Lower leg skin (tissue), 4 donors: ENCODE measurements at regions not wholly inside any gene's neighbourhood (a gene's known extent, or its start where the extent isn't known, plus 50 kb on each side); places are given as distances from the start of the nearest gene placed in this dataset.

Source experiments
- DNase-seq, 2 donors: peaks; one replicate each; pipeline ENCODE4 v3.0.0-alpha.2; 2019; ENCODE audit warnings: low spot score in 2 of 2
- H3K4me3 ChIP-seq: fragments of 200-600 bp; sonication (generic); 2 replicates; pipeline ENCODE4 v1.5.1; 2017; ENCODE audit warnings: mild to moderate bottlenecking, low read depth; ENCODE audit not compliant: poor library complexity, severe bottlenecking
- CTCF ChIP-seq, 3 donors: fragments of 450-650 bp; IDR thresholded peaks; one replicate each; pipeline ENCODE4 v1.5.1; 2016; ENCODE audit warnings: antibody characterized with exemption in 3 of 3, mild to moderate bottlenecking in 3 of 3, moderate library complexity in 2 of 3
- POLR2A ChIP-seq, 2 donors: fragments of 450-650 bp; IDR thresholded peaks; one replicate each; pipeline ENCODE4 v1.6.1; 2016 to 2017; ENCODE audit warnings: antibody characterized with exemption in 2 of 2, mild to moderate bottlenecking in 1 of 2, moderate library complexity in 1 of 2
- WGBS, 2 donors: methylation state at CpG; one replicate each; pipeline ENCODE4 v1.1.5; 2018; 5-methylcytosine and 5-hydroxymethylcytosine counted together
- intact Hi-C: fragments of 100-400 bp; cut with DNase I; formaldehyde crosslinking; loops from one replicate; pipeline ENCODE4 v1.15.0; 2023; ENCODE audit warnings: low total_unique reads

- WGBS, 2 donors = 91 to 92% methylated on average over 15 of the region's 15 CpGs
- no peak overlapping the region for H3K4me3 ChIP-seq
- intact Hi-C loops = no loop called here
- no peak for TF ChIP-seq POLR2A (IDR thresholded peaks at IDR 0.05)
- no peak for TF ChIP-seq CTCF (IDR thresholded peaks at IDR 0.05)
- no peak for DNase-seq
These were observed 159.5 kb upstream of the NDUFV2 start for GRCh38 chr18:8942909-8943545.

GRCh38 chr18:8943900-8944870 lies 158.3 kb upstream of the NDUFV2 start:
- TF ChIP-seq POLR2A (IDR thresholded peaks at IDR 0.05) (no peak), CTCF (IDR thresholded peaks at IDR 0.05) (no peak)
- H3K4me3 ChIP-seq = no peak overlapping the region
- DNase-seq = no peak
- WGBS, 2 donors = 73 to 78% methylated on average over 11 of the region's 11 CpGs
- intact Hi-C loops = no loop called here

GRCh38 chr18:8944871-8945245 lies 157.6 kb upstream of the NDUFV2 start:
- DNase-seq = no peak
- 48 to 53% methylated on average over 7 of the region's 7 CpGs for WGBS, 2 donors
- intact Hi-C loops = no loop called here
- TF ChIP-seq CTCF (IDR thresholded peaks at IDR 0.05) (no peak), POLR2A (IDR thresholded peaks at IDR 0.05) (no peak)
- H3K4me3 ChIP-seq = no peak overlapping the region

GRCh38 chr18:8945514-8945913 lies 157.0 kb upstream of the NDUFV2 start:
- no peak for TF ChIP-seq CTCF (IDR thresholded peaks at IDR 0.05)
- WGBS, 2 donors = 40 to 45% methylated on average over 2 of the region's 2 CpGs

GRCh38 chr18:8946066-8946838 lies 156.2 kb upstream of the NDUFV2 start:
- intact Hi-C loops = no loop called here
- WGBS, 2 donors = 81 to 95% methylated on average over 5 of the region's 5 CpGs
- H3K4me3 ChIP-seq = no peak overlapping the region
- no peak for TF ChIP-seq CTCF (IDR thresholded peaks at IDR 0.05)
- TF ChIP-seq POLR2A (IDR thresholded peaks at IDR 0.05) = no peak
- no peak for DNase-seq

More at GRCh38 chr18:8945514-8945913, 157.0 kb upstream of the NDUFV2 start:
- intact Hi-C loops = no loop called here
- no peak overlapping the region for H3K4me3 ChIP-seq
- DNase-seq = no peak
